Erythroblast (primary cell): ENCODE measurements at regions not wholly inside any gene's neighbourhood (a gene's known extent, or its start where the extent isn't known, plus 50 kb on each side); places are given as distances from the start of the nearest gene placed in this dataset.

Source experiments
- GATA1 ChIP-seq: IDR thresholded peaks from 2 replicates; pipeline ENCODE4 v1.6.1; 2011; ENCODE audit warnings: low read depth, mild to moderate bottlenecking, control low read depth, low read length, moderate library complexity
- POLR2A ChIP-seq: IDR thresholded peaks from 2 replicates; pipeline ENCODE4 v1.6.1; 2011; ENCODE audit warnings: mild to moderate bottlenecking, low read length

- TF ChIP-seq POLR2A, result no peak
- no peak for TF ChIP-seq GATA1
Observed at GRCh38 chr2:21281791-21282514, 158.2 kb downstream of the TDRD15 start.
